ENCODE measurements at regions not wholly inside any gene's neighbourhood (a gene's known extent, or its start where the extent isn't known, plus 50 kb on each side); places are given as distances from the start of the nearest gene placed in this dataset.

- no peak overlapping the region for H3K9ac ChIP-seq (ENCODE audit: low read length)
- peak overlapping the region; percentile 93 for H2AFZ ChIP-seq (ENCODE audit: low read depth, low read length, poor library complexity, severe bottlenecking)
- no peaks in the 10 kb centered on the region for H3K36me3 ChIP-seq (ENCODE audit: control insufficient read depth in 1 of 2, insufficient read depth in 2 of 2, low read length in 2 of 2)
- H3K27ac ChIP-seq (ENCODE audit: low read depth, low read length) = no peak overlapping the region
- BruUV-seq (replicated peaks) = no TSS peak
- ChIA-PET POLR2A (no interaction called here), CTCF (no interaction called here), RAD21 (ENCODE audit: low non-redundant PET in 1 of 2, low total read pairs in 2 of 2, uncharacterized antibody in 2 of 2, unreplicated experiment in 2 of 2) (no interaction called here)
- no peaks in the 10 kb centered on the region for H3K79me2 ChIP-seq (ENCODE audit: insufficient read depth, low read length)
- ATAC-seq (no peak), DNase-seq (ENCODE audit: low read depth, low spot score) (no peak)
- TF ChIP-seq MAX (IDR thresholded peaks at IDR 0.05) (no peak), EZH2phosphoT487 (IDR thresholded peaks at IDR 0.05; ENCODE audit: borderline replicate concordance) (no peak), EGR1 (IDR thresholded peaks at IDR 0.05; ENCODE audit: low read depth) (no peak), FOSL1 (IDR thresholded peaks at IDR 0.05; ENCODE audit: low read depth) (no peak), JUND (IDR thresholded peaks at IDR 0.05) (no peak), POLR2AphosphoS5 (IDR thresholded peaks at IDR 0.05; ENCODE audit: low read depth, low read length) (no peak)
- TF ChIP-seq, protein P1, sequence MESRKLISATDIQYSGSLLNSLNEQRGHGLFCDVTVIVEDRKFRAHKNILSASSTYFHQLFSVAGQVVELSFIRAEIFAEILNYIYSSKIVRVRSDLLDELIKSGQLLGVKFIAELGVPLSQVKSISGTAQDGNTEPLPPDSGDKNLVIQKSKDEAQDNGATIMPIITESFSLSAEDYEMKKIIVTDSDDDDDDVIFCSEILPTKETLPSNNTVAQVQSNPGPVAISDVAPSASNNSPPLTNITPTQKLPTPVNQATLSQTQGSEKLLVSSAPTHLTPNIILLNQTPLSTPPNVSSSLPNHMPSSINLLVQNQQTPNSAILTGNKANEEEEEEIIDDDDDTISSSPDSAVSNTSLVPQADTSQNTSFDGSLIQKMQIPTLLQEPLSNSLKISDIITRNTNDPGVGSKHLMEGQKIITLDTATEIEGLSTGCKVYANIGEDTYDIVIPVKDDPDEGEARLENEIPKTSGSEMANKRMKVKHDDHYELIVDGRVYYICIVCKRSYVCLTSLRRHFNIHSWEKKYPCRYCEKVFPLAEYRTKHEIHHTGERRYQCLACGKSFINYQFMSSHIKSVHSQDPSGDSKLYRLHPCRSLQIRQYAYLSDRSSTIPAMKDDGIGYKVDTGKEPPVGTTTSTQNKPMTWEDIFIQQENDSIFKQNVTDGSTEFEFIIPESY (IDR thresholded peaks at IDR 0.05; ENCODE audit: extremely low read depth, insufficient replicate concordance, low read length) = no peak
- no peak overlapping the region for H3K4me3 ChIP-seq (replicated peaks in 1 of 2; ENCODE audit: low read depth in 1 of 2, low read length in 2 of 2)
- H3K9me3 ChIP-seq (ENCODE audit: control insufficient read depth in 1 of 2, insufficient read depth in 1 of 2, low read depth in 1 of 2, low read length in 2 of 2) = no peaks in the 10 kb centered on the region
- intact Hi-C loops (cut with micrococcal nuclease) = no loop called here
- H3K9me2 ChIP-seq (ENCODE audit: insufficient read depth) = no peaks in the 10 kb centered on the region
- no peaks in the 10 kb centered on the region for H4K20me1 ChIP-seq (ENCODE audit: insufficient read depth)
- H3K4me1 ChIP-seq (ENCODE audit: control insufficient read depth in 1 of 2, insufficient read depth in 2 of 2, low read length in 2 of 2) = peaks cover 0 to 12% of the 10 kb centered on the region in 2 experiments; a peak in 2 of 4 replicates
- H3K27me3 ChIP-seq (ENCODE audit: insufficient read depth, low read length) = no peaks in the 10 kb centered on the region
- H3K4me2 ChIP-seq (ENCODE audit: low read length) = no peak overlapping the region
Observed at GRCh38 chr6:113762641-113763040, 94.5 kb upstream of the MARCKS start.

DNA sequence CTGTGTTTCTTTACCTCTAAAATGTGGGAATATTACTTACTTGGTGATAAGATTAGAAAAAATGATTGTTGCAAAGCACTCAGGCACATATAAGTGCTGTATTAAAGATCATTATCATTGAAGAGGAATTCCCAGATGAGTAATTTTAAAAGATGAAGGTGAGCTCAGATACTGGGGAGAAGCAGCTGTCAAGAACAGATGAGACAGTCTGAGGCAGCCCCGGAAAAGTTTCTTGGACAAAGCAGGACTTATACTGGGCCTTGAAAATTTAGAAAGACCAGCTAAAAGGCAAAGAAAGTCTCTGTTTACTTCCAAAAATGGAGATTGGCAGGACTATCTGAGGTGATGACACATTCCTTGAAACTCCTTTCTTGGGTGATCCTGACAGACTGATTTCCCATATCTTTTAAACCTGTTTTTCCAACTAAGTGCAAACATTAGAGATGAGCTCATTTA lies 93.8 kb upstream of the MARCKS start:
- H3K4me3 ChIP-seq (replicated peaks in 1 of 2; ENCODE audit: low read depth in 1 of 2, low read length in 2 of 2) = no peak overlapping the region
- intact Hi-C loops (cut with micrococcal nuclease) = no loop called here
- H3K27me3 ChIP-seq (ENCODE audit: insufficient read depth, low read length) = no peaks in the 10 kb centered on the region
- peak overlapping the region; percentile 43 for H3K4me2 ChIP-seq (ENCODE audit: low read length)
- no peaks in the 10 kb centered on the region for H4K20me1 ChIP-seq (ENCODE audit: insufficient read depth)
- no peak for TF ChIP-seq ZNF274 (IDR thresholded peaks at IDR 0.05; ENCODE audit: low read depth, low read length)
- no peak for TF ChIP-seq ATF3 (IDR thresholded peaks at IDR 0.05)
- TF ChIP-seq, protein P1 (IDR thresholded peaks at IDR 0.05; ENCODE audit: extremely low read depth, insufficient replicate concordance, low read length) = no peak
- no peak overlapping the region for H3K9ac ChIP-seq (ENCODE audit: low read length)
- RAD21 ChIA-PET (ENCODE audit: low non-redundant PET in 1 of 2, low total read pairs in 2 of 2, uncharacterized antibody in 2 of 2, unreplicated experiment in 2 of 2) = no interaction called here
- no peak overlapping the region for H3K27ac ChIP-seq (ENCODE audit: low read depth, low read length)
- no peaks in the 10 kb centered on the region for H3K79me2 ChIP-seq (ENCODE audit: insufficient read depth, low read length)
- CTCF ChIA-PET = no interaction called here
- DNase-seq (ENCODE audit: low read depth, low spot score) = no peak
- no peaks in the 10 kb centered on the region for H3K9me2 ChIP-seq (ENCODE audit: insufficient read depth)
- POLR2A ChIA-PET = no interaction called here
- H3K9me3 ChIP-seq (ENCODE audit: control insufficient read depth in 1 of 2, insufficient read depth in 1 of 2, low read depth in 1 of 2, low read length in 2 of 2) = no peaks in the 10 kb centered on the region
- peak overlapping the region; percentile 93 for H2AFZ ChIP-seq (ENCODE audit: low read depth, low read length, poor library complexity, severe bottlenecking)
- H3K36me3 ChIP-seq (ENCODE audit: control insufficient read depth in 1 of 2, insufficient read depth in 2 of 2, low read length in 2 of 2) = no peaks in the 10 kb centered on the region
- no peak for ATAC-seq
- peaks cover 0 to 12% of the 10 kb centered on the region in 2 experiments; a peak in 2 of 4 replicates for H3K4me1 ChIP-seq (ENCODE audit: control insufficient read depth in 1 of 2, insufficient read depth in 2 of 2, low read length in 2 of 2)
- no TSS peak for BruUV-seq (replicated peaks)
